ENCODE measurements at regions not wholly inside any gene's neighbourhood (a gene's known extent, or its start where the extent isn't known, plus 50 kb on each side); places are given as distances from the start of the nearest gene placed in this dataset.

- TF ChIP-seq CTCF (IDR thresholded peaks at IDR 0.05): no peak
- TF ChIP-seq POLR2A (IDR thresholded peaks at IDR 0.05): no peak
Measured at GRCh38 chr5:133895979-133896845, 72.2 kb downstream of the C5orf15 start.

Measured in right lobe of liver (tissue), 4 donors.